Hematopoietic multipotent progenitor cell treated with erythropoietin and hydrocortisone succinate and interleukin-3 and kit ligand, for 4 days (in vitro differentiated cells): ENCODE measurements at regions not wholly inside any gene's neighbourhood (a gene's known extent, or its start where the extent isn't known, plus 50 kb on each side); places are given as distances from the start of the nearest gene placed in this dataset.
"Not testable (repeated sequence)": the region's sequence is repeated elsewhere in the genome, so short reads cannot be mapped to it uniquely, and the experiment has no call there.

Source experiments
- DNase-seq: peaks from one replicate; pipeline ENCODE4 v3.0.0-alpha.2; 2015

GRCh38 chr11:38538866-38539680 is 1941.0 kb upstream of the RAG2 start:
- DNase-seq = peak; percentile 97

- DNase-seq = no peak
These were observed 1932.2 kb upstream of the RAG2 start for GRCh38 chr11:38530226-38530625.

- DNase-seq = no peak
These were observed 1926.9 kb upstream of the RAG2 start for GRCh38 chr11:38524945-38525344.

- DNase-seq = no peak
These were observed 1920.0 kb upstream of the RAG2 start for GRCh38 chr11:38517991-38518390.

- DNase-seq = not testable (repeated sequence)
These were observed 1914.8 kb upstream of the RAG2 start for GRCh38 chr11:38512830-38513229.

DNA sequence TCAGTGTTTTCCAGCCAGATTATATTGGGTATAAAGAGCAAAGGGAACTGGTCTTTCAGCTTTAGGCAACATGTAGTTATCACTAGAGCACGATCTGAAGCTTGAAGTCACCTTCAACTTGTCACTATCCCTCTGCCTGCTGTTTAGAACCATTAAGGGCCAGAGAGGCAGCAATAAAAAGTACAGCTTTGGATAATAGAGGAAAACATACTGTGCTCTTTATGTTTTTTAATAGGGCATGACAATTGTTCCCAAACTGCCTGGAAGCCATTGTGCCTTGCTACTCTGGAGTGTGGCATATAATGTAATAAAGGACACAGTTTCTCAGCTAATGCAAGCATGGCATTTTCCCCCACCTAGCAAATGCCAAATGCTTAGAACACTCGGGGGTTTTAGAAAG is 1912.0 kb upstream of the RAG2 start:
- peak; percentile 10 for DNase-seq

DNA sequence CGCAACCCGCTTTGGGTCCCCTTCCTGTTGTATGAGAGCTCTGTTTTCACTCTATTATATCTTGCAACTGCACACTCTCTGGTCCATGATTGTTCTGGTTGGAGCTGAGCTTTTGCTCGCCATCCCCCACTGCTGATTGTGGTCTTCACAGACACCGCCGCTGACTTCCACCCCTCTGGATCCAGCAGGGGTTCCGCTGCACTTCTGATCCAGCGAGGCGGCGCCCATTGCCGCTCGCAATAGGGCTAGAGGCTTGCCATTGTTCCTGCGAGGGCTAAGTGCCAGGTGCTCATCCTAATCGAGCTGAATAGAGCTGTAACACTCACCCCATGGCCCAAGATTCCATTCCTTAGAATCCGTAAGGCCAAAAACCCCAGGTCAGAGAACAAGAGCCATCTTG is 1905.8 kb upstream of the RAG2 start:
- DNase-seq = no peak

DNA sequence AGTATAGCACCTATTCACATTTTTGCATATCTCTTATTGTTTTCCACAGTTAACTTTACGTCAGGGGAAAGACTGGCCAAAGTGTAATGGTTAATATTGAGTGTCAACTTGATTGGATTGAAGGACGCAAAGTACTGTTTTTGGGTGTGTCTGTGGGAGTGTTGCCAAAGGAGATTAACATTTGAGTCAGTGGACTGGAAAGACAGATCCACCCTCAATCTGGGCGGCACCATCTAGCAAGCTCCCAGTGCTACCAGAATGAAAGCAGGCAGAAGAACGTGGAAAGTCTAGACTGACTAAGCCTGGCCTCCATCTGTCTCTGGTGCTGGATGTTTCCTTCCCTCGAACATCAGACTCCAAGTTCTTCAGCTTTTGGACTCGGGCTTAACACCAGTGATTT is 1900.7 kb upstream of the RAG2 start:
- peak; percentile 58 for DNase-seq

- no peak for DNase-seq
These were observed 1894.0 kb upstream of the RAG2 start for GRCh38 chr11:38491986-38492385.

- DNase-seq = no peak
These were observed 1883.4 kb upstream of the RAG2 start for GRCh38 chr11:38481391-38481790.

GRCh38 chr11:38476808-38477575 is 1879.0 kb upstream of the RAG2 start:
- no peak for DNase-seq

DNA sequence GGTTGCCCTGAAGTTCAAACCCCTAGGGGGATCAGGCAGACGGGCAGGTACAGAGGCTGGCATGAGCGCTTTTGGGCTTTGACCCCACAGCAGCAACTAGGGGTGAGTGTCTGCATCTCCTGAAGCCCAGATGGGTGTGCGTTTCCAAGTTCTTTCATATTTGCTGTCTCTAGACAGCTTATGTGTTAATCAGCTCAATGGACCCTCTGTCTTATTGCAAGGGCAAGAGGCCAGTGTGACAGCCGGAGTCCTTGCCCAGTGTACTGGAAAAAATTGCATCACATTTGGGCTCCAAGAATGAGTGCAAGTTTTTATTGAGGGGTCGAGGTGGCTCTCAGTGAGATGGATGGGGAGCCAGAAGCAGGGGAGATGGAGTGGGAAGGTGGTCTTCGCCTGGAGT is 1863.7 kb upstream of the RAG2 start:
- no peak for DNase-seq

DNA sequence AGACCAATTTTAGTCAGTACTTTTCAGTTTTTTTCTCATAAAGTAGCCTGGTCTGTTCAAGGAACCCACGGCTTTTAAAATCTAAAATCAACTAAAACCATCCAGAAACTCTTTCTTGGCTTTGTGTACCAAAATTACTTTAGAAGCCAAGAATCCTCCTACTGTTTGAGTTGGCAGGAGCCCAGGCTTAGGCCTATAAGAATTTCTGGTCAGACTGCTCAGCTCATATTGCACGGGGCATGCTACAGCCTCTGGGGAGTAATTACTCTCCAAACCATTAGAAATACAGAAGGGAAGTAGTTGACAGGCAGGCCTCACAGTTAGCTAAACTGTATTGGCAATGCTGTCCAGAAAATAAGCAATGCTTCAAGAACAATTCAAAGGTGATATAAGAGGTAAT is 1862.9 kb upstream of the RAG2 start:
- no peak for DNase-seq

GRCh38 chr11:38460429-38460828 is 1862.4 kb upstream of the RAG2 start:
- no peak for DNase-seq

DNA sequence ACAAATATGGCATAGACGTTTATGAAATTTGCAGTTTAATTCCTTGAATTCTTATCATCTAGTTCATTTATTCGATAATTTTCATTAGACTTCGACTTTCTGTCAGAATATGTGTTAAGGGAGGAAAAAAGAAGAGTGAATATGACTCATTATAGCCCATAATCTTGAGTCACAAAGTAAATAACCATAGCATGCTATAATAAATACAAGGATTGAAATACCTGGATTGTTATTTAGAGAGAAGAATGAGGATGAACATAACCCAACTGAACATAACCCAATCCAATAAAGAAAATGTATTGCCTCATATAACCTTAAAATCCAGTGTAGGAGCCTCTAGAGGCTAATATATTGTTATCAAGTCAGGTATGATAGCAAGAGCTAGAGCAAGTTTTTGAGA is 1858.3 kb upstream of the RAG2 start:
- no peak for DNase-seq

- peak; percentile 3 for DNase-seq
These were observed 1850.2 kb upstream of the RAG2 start for GRCh38 chr11:38448284-38448683.

GRCh38 chr11:38446336-38446735 is 1848.3 kb upstream of the RAG2 start:
- DNase-seq = no peak

GRCh38 chr11:38438091-38438490 is 1840.1 kb upstream of the RAG2 start:
- peak; percentile 54 for DNase-seq

- no peak for DNase-seq
These were observed 1827.5 kb upstream of the RAG2 start for GRCh38 chr11:38425578-38425977.

DNA sequence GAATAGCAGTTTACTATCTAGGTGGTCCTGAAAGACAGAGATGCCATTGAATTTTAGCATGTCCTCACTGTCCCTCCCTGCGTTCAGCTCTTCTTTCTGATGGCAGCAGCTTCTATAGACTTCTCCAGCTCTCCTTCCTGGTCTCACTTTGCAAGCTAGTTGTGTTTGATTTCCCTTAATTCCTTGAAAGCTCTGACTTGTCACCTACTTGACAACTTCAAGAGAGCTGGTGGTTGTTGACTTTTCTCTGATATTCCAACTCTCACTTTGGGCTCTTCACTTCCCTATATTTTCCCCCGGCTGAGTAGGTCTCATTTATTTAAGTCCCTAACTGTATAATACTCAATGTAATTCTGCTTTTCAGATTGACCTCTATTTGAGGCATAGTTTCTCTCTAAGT is 1825.0 kb upstream of the RAG2 start:
- DNase-seq = no peak

- DNase-seq = no peak
These were observed 1818.1 kb upstream of the RAG2 start for GRCh38 chr11:38416141-38416540.

DNA sequence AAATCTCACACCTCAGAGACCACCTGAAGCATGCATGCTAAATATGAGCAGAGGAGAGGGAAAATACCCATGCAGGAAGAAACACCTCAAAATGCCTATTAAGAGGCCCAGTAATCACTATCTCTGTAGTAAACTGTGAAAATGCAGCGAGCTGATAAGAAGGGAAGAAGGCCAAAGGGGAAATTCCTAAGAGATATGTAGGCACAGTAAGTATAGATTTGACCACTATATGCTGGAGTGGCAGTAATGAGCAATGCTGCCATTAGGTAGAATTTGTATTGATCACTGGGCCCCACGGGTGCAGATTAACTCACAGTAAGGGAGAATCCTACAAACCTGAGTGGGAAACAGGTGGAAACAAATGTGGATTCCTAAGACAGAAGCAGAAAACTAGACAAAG is 1813.1 kb upstream of the RAG2 start:
- DNase-seq = peak; percentile 13

GRCh38 chr11:38402063-38402462 is 1804.0 kb upstream of the RAG2 start:
- no peak for DNase-seq

DNA sequence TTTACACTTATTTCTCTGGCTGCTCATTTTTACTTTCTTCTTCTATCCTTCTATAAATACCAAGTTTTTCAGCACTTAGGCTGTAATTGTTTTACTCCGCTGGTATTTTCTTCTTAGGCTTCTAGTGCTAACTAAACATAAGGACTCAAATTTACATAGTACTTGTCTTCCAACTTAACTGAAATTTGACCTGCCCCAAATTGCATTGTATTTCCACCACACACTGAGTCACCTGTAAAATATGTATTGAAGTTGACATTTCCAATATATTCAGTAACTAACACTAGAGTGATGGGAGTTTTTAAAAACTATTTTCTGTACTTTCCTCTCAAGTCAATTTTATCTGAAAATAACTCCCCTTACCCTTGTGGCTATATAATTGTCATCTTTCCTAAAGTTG is 1794.1 kb upstream of the RAG2 start:
- no peak for DNase-seq
